K562 (cell line): ENCODE measurements at regions not wholly inside any gene's neighbourhood (a gene's known extent, or its start where the extent isn't known, plus 50 kb on each side); places are given as distances from the start of the nearest gene placed in this dataset.

Source experiments
- ATAC-seq: fragments of 200-7000 bp; cut with Tn5 transposase; 3 replicates; pipeline ENCODE4 v1.9.1; 2020; ENCODE audit warnings: moderate library complexity
- BruUV-seq: library from RNA; stranded (reverse); fragments of 400-500 nt; replicated peaks from 2 replicates; lab custom pipeline; 2021; lab: Mats Ljungman, UMichigan
- CTCF ChIA-PET: fragments of 300-600 bp; formaldehyde crosslinking; extraction: SDS; loops from one replicate; lab custom pipeline; 2021; ENCODE audit warnings: low intra/inter-chr PET ratio; lab: Yijun Ruan, JAX
- POLR2A ChIA-PET: fragments of 300-600, 350-650 bp; sonication (Branson Sonifier 250); formaldehyde crosslinking; extraction: SDS; loops from one replicate; lab custom pipeline; 2021; ENCODE audit warnings: antibody characterized with exemption, inconsistent platforms; lab: Yijun Ruan, JAX
- DNase-seq, 4 experiments: peaks; one replicate each; pipeline versions ENCODE4 v3.0.0 to v3.0.0-alpha.2; 2011 to 2018; ENCODE audit warnings: low spot score in 3 of 4, mixed read lengths in 3 of 4; ENCODE audit errors: extremely low read depth in 1 of 4
- FAIRE-seq: peaks from 2 replicates; lab custom pipeline; 2011; peaks lifted over from hg19 to GRCh38; lab: Jason Lieb, UNC
- H2AFZ ChIP-seq: 2 replicates; pipeline ENCODE4 v1.6.0; 2011; ENCODE audit warnings: low read depth, low read length, control low read depth, inconsistent platforms
- H3K27ac ChIP-seq: fragments of 200-600 bp; 3 replicates; pipeline ENCODE4 v1.8.0; 2011; ENCODE audit warnings: low read depth, mild to moderate bottlenecking, control low read depth, inconsistent platforms, low read length, moderate library complexity, mixed read lengths; ENCODE audit errors: extremely low read depth
- H3K27me3 ChIP-seq, 2 experiments: fragments of 300-600 bp in 1 of 2; 2 replicates in 1 of 2; 3 replicates in 1 of 2; pipeline versions ENCODE4 v1.6.0 to v1.8.0; 2011; ENCODE audit warnings: inconsistent platforms in 2 of 2, low read length in 2 of 2, mild to moderate bottlenecking in 1 of 2, mixed read lengths in 1 of 2, moderate library complexity in 1 of 2; ENCODE audit not compliant: control insufficient read depth in 2 of 2, insufficient read depth in 2 of 2
- H3K36me3 ChIP-seq: fragments of 300-600 bp; 3 replicates; pipeline ENCODE4 v1.8.0; 2011; ENCODE audit warnings: mild to moderate bottlenecking, low read length, inconsistent platforms; ENCODE audit not compliant: control insufficient read depth, insufficient read depth
- H3K4me1 ChIP-seq, 2 experiments: fragments of 200-600 bp in 1 of 2; replicated peaks in 1 of 2; 2 replicates in 1 of 2; 3 replicates in 1 of 2; pipeline versions ENCODE4 v1.5.1 to v1.8.0; 2011; ENCODE audit warnings: inconsistent platforms in 2 of 2, low read length in 2 of 2, mild to moderate bottlenecking in 1 of 2, mixed read lengths in 1 of 2, moderate library complexity in 1 of 2; ENCODE audit not compliant: control insufficient read depth in 2 of 2, insufficient read depth in 2 of 2
- H3K4me2 ChIP-seq: 2 replicates; pipeline ENCODE4 v1.6.1; 2011; ENCODE audit warnings: low read length, control low read depth, inconsistent platforms, mixed read lengths; ENCODE audit not compliant: insufficient read depth
- H3K4me3 ChIP-seq: fragments of 200-600 bp; sonication (generic), shearing (Covaris generic); 2 replicates; pipeline ENCODE4 v1.5.1; 2016; ENCODE audit warnings: control low read depth, inconsistent platforms
- H3K79me2 ChIP-seq: fragments of 200-600 bp; 3 replicates; pipeline ENCODE4 v1.8.0; 2011; ENCODE audit warnings: low read length, inconsistent platforms; ENCODE audit not compliant: control insufficient read depth, insufficient read depth
- H3K9ac ChIP-seq, 2 experiments: 2 replicates each; pipeline versions ENCODE4 v1.6.0 to v1.6.1; 2011; ENCODE audit warnings: low read depth in 2 of 2, low read length in 2 of 2, control low read depth in 1 of 2, inconsistent platforms in 1 of 2, mild to moderate bottlenecking in 1 of 2, mixed read lengths in 1 of 2; ENCODE audit not compliant: insufficient read depth in 1 of 2
- H3K9me1 ChIP-seq: one replicate; pipeline ENCODE4 v1.6.0; 2011; ENCODE audit warnings: inconsistent platforms, mild to moderate bottlenecking, low read length, moderate library complexity; ENCODE audit not compliant: control insufficient read depth, insufficient read depth
- H3K9me3 ChIP-seq: replicated peaks from 2 replicates; pipeline ENCODE4 v1.5.1; 2011; ENCODE audit warnings: low read depth, low read length, inconsistent platforms; ENCODE audit not compliant: control insufficient read depth, insufficient read depth
- H4K20me1 ChIP-seq: replicated peaks from 2 replicates; pipeline ENCODE4 v1.6.1; 2011; ENCODE audit warnings: low read length, inconsistent platforms, mixed read lengths; ENCODE audit not compliant: control insufficient read depth, insufficient read depth
- C11orf30 ChIP-seq: fragments of 450-650 bp; IDR thresholded peaks from 2 replicates; pipeline ENCODE4 v1.6.1; 2016; ENCODE audit warnings: low read depth, mild to moderate bottlenecking
- FOXA3 ChIP-seq, 2 experiments: fragments of 450-650 bp in 1 of 2; sonication (generic) in 1 of 2; formaldehyde crosslinking; IDR thresholded peaks in 1 of 2; conservative IDR thresholded peaks in 1 of 2; 2 replicates each; pipeline versions ENCODE4 v1.4.0 to v1.8.0; 2020 to 2022; ENCODE audit warnings: mild to moderate bottlenecking in 2 of 2, missing genetic modification reagents in 1 of 2
- GABPA ChIP-seq: fragments of 200-800 bp; sonication (Bioruptor generic); conservative IDR thresholded peaks from 2 replicates; pipeline ENCODE4 v1.6.1; 2016; ENCODE audit warnings: low read depth, missing genetic modification characterization, missing compliant biosample characterization
- HDAC6 ChIP-seq: IDR thresholded peaks from 2 replicates; pipeline ENCODE4 v1.6.1; 2012; ENCODE audit warnings: low read depth, mild to moderate bottlenecking, control low read depth, inconsistent platforms, low read length, moderate library complexity
- KLF6 ChIP-seq: fragments of 250-450 bp; sonication (Bioruptor Pico); IDR thresholded peaks from 2 replicates; pipeline ENCODE4 v1.4.0; 2020; ENCODE audit warnings: mild to moderate bottlenecking, moderate library complexity, borderline replicate concordance
- MAFG ChIP-seq: fragments of 450-650 bp; conservative IDR thresholded peaks from 2 replicates; pipeline ENCODE4 v1.6.1; 2016; ENCODE audit warnings: missing genetic modification characterization, missing compliant biosample characterization
- MTA3 ChIP-seq: fragments of 450-650 bp; formaldehyde crosslinking; IDR thresholded peaks from 2 replicates; pipeline ENCODE4 v1.6.1; 2017; ENCODE audit warnings: mild to moderate bottlenecking, borderline replicate concordance
- RUNX1 ChIP-seq: sonication (generic); IDR thresholded peaks from 2 replicates; pipeline ENCODE4 v1.6.1; 2016; ENCODE audit warnings: antibody characterized with exemption, low read depth
- ZNF133 ChIP-seq: fragments of 250-450 bp; sonication (Bioruptor Pico); IDR thresholded peaks from 2 replicates; pipeline ENCODE4 v1.4.0; 2020; ENCODE audit warnings: mild to moderate bottlenecking
- ZNF212 ChIP-seq: fragments of 450-650 bp; formaldehyde crosslinking; IDR thresholded peaks from 2 replicates; pipeline ENCODE4 v1.4.0; 2020; ENCODE audit warnings: mild to moderate bottlenecking
- ZNF316 ChIP-seq: fragments of 450-650 bp; IDR thresholded peaks from 2 replicates; pipeline ENCODE4 v1.6.1; 2016
- ZNF324 ChIP-seq: fragments of 250-450 bp; sonication (Bioruptor Pico); IDR thresholded peaks from 2 replicates; pipeline ENCODE4 v1.4.0; 2020; ENCODE audit warnings: mild to moderate bottlenecking
- ZNF41 ChIP-seq: fragments of 250-450 bp; sonication (Bioruptor Pico); conservative IDR thresholded peaks from 2 replicates; pipeline ENCODE4 v1.4.0; 2020; ENCODE audit warnings: mild to moderate bottlenecking
- WGBS: fragments of 100-300 bp; shearing (Covaris generic); methylation state at CpG from one replicate; pipeline ENCODE4 v1.1.6; 2016; ENCODE audit warnings: low coverage, mixed read lengths; ENCODE audit not compliant: insufficient coverage; ENCODE audit errors: missing lambda C conversion rate; 5-methylcytosine and 5-hydroxymethylcytosine counted together
- in situ Hi-C: fragments of 300-500 bp; cut with MboI; formaldehyde crosslinking; loops from 4 replicates; pipeline ENCODE4 v1.15.0; 2018; ENCODE audit warnings: inconsistent platforms, mixed read lengths
- intact Hi-C: fragments of 100-400 bp; cut with micrococcal nuclease; formaldehyde crosslinking; loops from 2 replicates; pipeline ENCODE4 v1.14.2; 2022

GRCh38 chr2:57622009-57622408 is 424.6 kb upstream of the VRK2 start:
- H3K9me1 ChIP-seq, result no peaks in the 10 kb centered on the region
- TF ChIP-seq ZNF212 (CRISPR knock-in tag) (no peak), KLF6 (CRISPR knock-in tag) (no peak), RUNX1 (no peak), GABPA (no peak), ZNF41 (CRISPR knock-in tag) (no peak), MTA3 (no peak), FOXA3 (CRISPR knock-in tag; conservative IDR thresholded peaks at IDR 0.05 in 1 of 2, IDR thresholded peaks at IDR 0.05 in 1 of 2) (no peak), HDAC6 (no peak)
- FAIRE-seq (no peak), ATAC-seq (no peak), DNase-seq (no peak)
- no peaks in the 10 kb centered on the region for H3K9me3 ChIP-seq
- no peaks in the 10 kb centered on the region for H3K36me3 ChIP-seq
- no peaks in the 10 kb centered on the region for H3K4me1 ChIP-seq
- no peak overlapping the region for H3K4me3 ChIP-seq
- POLR2A ChIA-PET, result no interaction called here
- H3K27ac ChIP-seq, result no peak overlapping the region
- H3K79me2 ChIP-seq, result no peaks in the 10 kb centered on the region
- in situ Hi-C loops, result no loop called here
- no TSS peak for BruUV-seq
- H3K4me2 ChIP-seq, result no peak overlapping the region
- H2AFZ ChIP-seq, result no peak overlapping the region
- no peak overlapping the region for H3K9ac ChIP-seq
- CTCF ChIA-PET, result no interaction called here
- H4K20me1 ChIP-seq, result no peaks in the 10 kb centered on the region
- no peaks in the 10 kb centered on the region for H3K27me3 ChIP-seq
- 0% methylated on average over 1 of the region's 1 CpG for WGBS
- intact Hi-C loops, result no loop called here

DNA sequence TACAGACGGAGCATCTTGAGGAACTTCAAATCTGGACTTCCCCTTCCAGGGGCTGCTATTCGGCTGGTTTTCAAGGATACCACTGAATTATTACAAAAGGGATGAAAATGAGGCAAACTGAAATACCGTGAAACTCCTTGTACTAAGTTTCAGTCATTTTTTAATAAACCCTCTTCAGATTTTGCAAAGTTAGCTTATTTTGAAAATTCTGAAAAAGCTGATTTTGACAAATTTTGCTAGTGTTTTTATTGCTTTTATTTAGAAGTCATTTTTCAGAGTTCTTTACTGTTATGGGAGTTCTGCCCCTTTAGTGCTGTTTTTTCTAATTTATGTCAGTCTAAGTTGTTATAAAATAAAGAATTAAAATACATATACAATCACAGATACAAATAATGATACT is 390.4 kb upstream of the VRK2 start:
- Histone ChIP-seq H3K9me3 (no peaks in the 10 kb centered on the region), H3K79me2 (no peaks in the 10 kb centered on the region), H3K9me1 (no peaks in the 10 kb centered on the region), H3K9ac (no peak overlapping the region), H3K4me2 (no peak overlapping the region), H4K20me1 (no peaks in the 10 kb centered on the region), H2AFZ (no peak overlapping the region), H3K4me3 (no peak overlapping the region), H3K36me3 (no peaks in the 10 kb centered on the region), H3K4me1 (no peaks in the 10 kb centered on the region), H3K27me3 (no peaks in the 10 kb centered on the region), H3K27ac (no peak overlapping the region)
- BruUV-seq, result no TSS peak
- TF ChIP-seq ZNF133 (CRISPR knock-in tag), result no peak
- no peak for TF ChIP-seq ZNF324 (CRISPR knock-in tag)
- TF ChIP-seq ZNF316, result peak; percentile 61; the same call in 1 of the 2 replicates
- TF ChIP-seq C11orf30, result 0 out of 2 replicates have a peak, but pooled peaks have one; percentile 17
- 0 out of 2 replicates have a peak, but pooled peaks have one; percentile 14 for TF ChIP-seq MAFG (tag)
- FAIRE-seq (no peak), DNase-seq (no peak), ATAC-seq (no peak)
- CTCF ChIA-PET, result no interaction called here
- intact Hi-C loops, result no loop called here
- POLR2A ChIA-PET, result interaction anchor here (0.6 kb wide), 1 partner anchor 1370 kb away, joined by 3 read pairs; no protein-coding TSS in a partner anchor
- WGBS, result 0% methylated on average over 3 of the region's 3 CpGs
- in situ Hi-C loops, result no loop called here
